Trophoblast cell (in vitro differentiated cells and primary cell): ENCODE measurements at regions not wholly inside any gene's neighbourhood (a gene's known extent, or its start where the extent isn't known, plus 50 kb on each side); places are given as distances from the start of the nearest gene placed in this dataset.

Experiments
- DNase-seq, 2 donors: peaks; one replicate each; pipeline ENCODE4 v3.0.0-alpha.2; 2016
- H2AFZ ChIP-seq: 2 replicates; pipeline ENCODE4 v1.6.1; 2013; ENCODE audit warnings: low read length, moderate library complexity, mild to moderate bottlenecking; ENCODE audit not compliant: insufficient read depth, poor library complexity
- H2AK5ac ChIP-seq: 2 replicates; pipeline ENCODE4 v1.6.1; 2013; ENCODE audit warnings: mild to moderate bottlenecking, low read length
- H2BK120ac ChIP-seq: 2 replicates; pipeline ENCODE4 v1.6.1; 2013; ENCODE audit warnings: low read length, mild to moderate bottlenecking, moderate library complexity; ENCODE audit not compliant: insufficient read depth, poor library complexity
- H2BK12ac ChIP-seq: 2 replicates; pipeline ENCODE4 v1.6.1; 2013; ENCODE audit warnings: mild to moderate bottlenecking, low read length, moderate library complexity
- H2BK5ac ChIP-seq: 2 replicates; pipeline ENCODE4 v1.6.1; 2013; ENCODE audit warnings: low read length, low read depth, moderate library complexity, mild to moderate bottlenecking; ENCODE audit not compliant: poor library complexity
- H3K14ac ChIP-seq: 2 replicates; pipeline ENCODE4 v1.6.1; 2013; ENCODE audit warnings: mild to moderate bottlenecking, low read length
- H3K18ac ChIP-seq: 2 replicates; pipeline ENCODE4 v1.6.1; 2013; ENCODE audit warnings: mild to moderate bottlenecking, low read length
- H3K23ac ChIP-seq: 2 replicates; pipeline ENCODE4 v1.6.1; 2013; ENCODE audit warnings: low read length
- H3K27ac ChIP-seq: 2 replicates; pipeline ENCODE4 v1.5.1; 2013; ENCODE audit warnings: low read depth, mild to moderate bottlenecking, inconsistent platforms, low read length, moderate library complexity
- H3K27me3 ChIP-seq: 2 replicates; pipeline ENCODE4 v1.6.1; 2013; ENCODE audit warnings: inconsistent platforms, mild to moderate bottlenecking, low read length, moderate library complexity; ENCODE audit not compliant: insufficient read depth
- H3K36me3 ChIP-seq, 2 experiments: 1 replicate in 1 of 2; 2 replicates in 1 of 2; pipeline ENCODE4 v1.6.1; 2013; ENCODE audit warnings: low read length in 2 of 2, mild to moderate bottlenecking in 2 of 2, moderate library complexity in 1 of 2; ENCODE audit not compliant: insufficient read depth in 2 of 2, control insufficient read depth in 1 of 2
- H3K4ac ChIP-seq: 2 replicates; pipeline ENCODE4 v1.6.1; 2013; ENCODE audit warnings: low read depth, mild to moderate bottlenecking, low read length, moderate library complexity
- H3K4me1 ChIP-seq, 2 experiments: 1 replicate in 1 of 2; 2 replicates in 1 of 2; pipeline ENCODE4 v1.6.1; 2013; ENCODE audit warnings: low read length in 2 of 2, mild to moderate bottlenecking in 2 of 2, moderate library complexity in 1 of 2; ENCODE audit not compliant: insufficient read depth in 2 of 2, control insufficient read depth in 1 of 2
- H3K4me2 ChIP-seq: 2 replicates; pipeline ENCODE4 v1.6.1; 2013; ENCODE audit warnings: inconsistent platforms, mild to moderate bottlenecking, low read length, moderate library complexity
- H3K4me3 ChIP-seq: 2 replicates; pipeline ENCODE4 v1.5.1; 2013; ENCODE audit warnings: mild to moderate bottlenecking, low read depth, low read length, inconsistent platforms
- H3K79me1 ChIP-seq: one replicate; pipeline ENCODE4 v1.6.1; 2013; ENCODE audit warnings: low read length
- H3K79me2 ChIP-seq: 2 replicates; pipeline ENCODE4 v1.6.1; 2013; ENCODE audit warnings: low read length, mild to moderate bottlenecking; ENCODE audit not compliant: control insufficient read depth, insufficient read depth, poor library complexity
- H3K9ac ChIP-seq: 2 replicates; pipeline ENCODE4 v1.6.1; 2013; ENCODE audit warnings: mild to moderate bottlenecking, low read length
- H3K9me3 ChIP-seq: 2 replicates; pipeline ENCODE4 v1.6.1; 2013; ENCODE audit warnings: low read depth, mild to moderate bottlenecking, control low read depth, inconsistent platforms, low read length; ENCODE audit not compliant: insufficient read depth
- H4K12ac ChIP-seq: 2 replicates; pipeline ENCODE4 v1.6.1; 2013; ENCODE audit warnings: low read depth, mild to moderate bottlenecking, low read length, moderate library complexity
- H4K8ac ChIP-seq: 2 replicates; pipeline ENCODE4 v1.6.1; 2013; ENCODE audit warnings: low read depth, mild to moderate bottlenecking, low read length, moderate library complexity
- H4K91ac ChIP-seq: one replicate; pipeline ENCODE4 v1.6.1; 2013; ENCODE audit warnings: low read depth, mild to moderate bottlenecking, low read length, moderate library complexity
- WGBS: extraction: QIAGEN DNeasy Blood & Tissue Kit; methylation state at CpG from one replicate; pipeline ENCODE4 v1.1.7; 2013; ENCODE audit warnings: missing lambda C conversion rate; ENCODE audit not compliant: insufficient read length, insufficient coverage; ENCODE audit errors: extremely low coverage; 5-methylcytosine and 5-hydroxymethylcytosine counted together

GRCh38 chr1:96944432-96945092 is 223.0 kb downstream of the PTBP2 start:
- H3K18ac ChIP-seq, result no peak overlapping the region
- no peaks in the 10 kb centered on the region for H3K27me3 ChIP-seq
- H3K4me3 ChIP-seq, result no peak overlapping the region
- H3K4me1 ChIP-seq, result no peaks in the 10 kb centered on the region
- H3K79me1 ChIP-seq, result no peaks in the 10 kb centered on the region
- no peak overlapping the region for H3K9ac ChIP-seq
- H2AK5ac ChIP-seq, result no peak overlapping the region
- H2BK5ac ChIP-seq, result no peak overlapping the region
- H4K8ac ChIP-seq, result no peak overlapping the region
- no peak overlapping the region for H4K12ac ChIP-seq
- no peak overlapping the region for H3K27ac ChIP-seq
- no peak overlapping the region for H4K91ac ChIP-seq
- no peak overlapping the region for H3K4me2 ChIP-seq
- no peak overlapping the region for H2BK12ac ChIP-seq
- no peak for DNase-seq
- H3K23ac ChIP-seq, result no peak overlapping the region
- no peaks in the 10 kb centered on the region for H3K9me3 ChIP-seq
- H3K36me3 ChIP-seq, result no peaks in the 10 kb centered on the region
- no peak overlapping the region for H3K14ac ChIP-seq
- no peak overlapping the region for H2AFZ ChIP-seq
- no CpG with 5 or more reads among the region's 2 CpGs for WGBS
- H2BK120ac ChIP-seq, result no peak overlapping the region
- H3K4ac ChIP-seq, result no peak overlapping the region
- no peaks in the 10 kb centered on the region for H3K79me2 ChIP-seq

DNA sequence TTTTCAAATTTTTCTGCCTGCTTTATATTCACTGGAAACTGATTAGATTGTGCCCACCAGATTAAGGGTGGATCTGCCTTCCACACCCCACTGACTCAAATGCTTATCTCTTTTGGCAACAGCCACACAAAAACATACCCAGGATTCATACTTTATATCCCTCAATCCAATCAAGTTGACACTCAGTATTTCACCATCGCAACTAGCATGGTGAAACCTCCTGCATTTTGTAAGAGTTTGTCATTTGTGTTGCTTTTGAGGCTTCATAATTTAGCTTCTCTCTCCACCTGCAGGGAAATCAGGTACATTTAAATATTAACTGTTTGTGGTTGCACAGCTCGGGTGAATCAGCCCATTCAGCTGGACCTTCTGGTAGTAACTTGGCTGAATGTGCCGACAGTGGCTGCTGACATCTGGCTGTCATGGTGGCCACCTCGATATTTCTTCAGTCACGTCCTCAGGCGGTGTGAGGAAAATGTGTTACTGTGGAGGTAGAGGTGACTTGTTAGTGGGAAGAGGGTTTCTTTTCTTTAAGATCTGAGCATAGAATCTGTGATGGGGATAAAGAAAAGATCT is 224.0 kb downstream of the PTBP2 start:
- Histone ChIP-seq H3K9me3 (no peaks in the 10 kb centered on the region), H3K4me1 (no peaks in the 10 kb centered on the region), H3K27me3 (no peaks in the 10 kb centered on the region), H3K36me3 (no peaks in the 10 kb centered on the region), H4K8ac (no peak overlapping the region), H2AFZ (no peak overlapping the region), H2AK5ac (no peak overlapping the region), H4K12ac (no peak overlapping the region), H3K18ac (no peak overlapping the region), H3K23ac (no peak overlapping the region), H2BK5ac (no peak overlapping the region), H3K79me2 (no peaks in the 10 kb centered on the region), H3K79me1 (no peaks in the 10 kb centered on the region), H2BK12ac (no peak overlapping the region), H3K4me2 (no peak overlapping the region), H3K9ac (no peak overlapping the region), H2BK120ac (no peak overlapping the region), H3K4ac (no peak overlapping the region), H3K27ac (no peak overlapping the region), H4K91ac (no peak overlapping the region), H3K14ac (no peak overlapping the region), H3K4me3 (no peak overlapping the region)
- WGBS, result no CpG with 5 or more reads among the region's 6 CpGs
- DNase-seq, result peak in 1 of 2 donors; percentile 4

DNA sequence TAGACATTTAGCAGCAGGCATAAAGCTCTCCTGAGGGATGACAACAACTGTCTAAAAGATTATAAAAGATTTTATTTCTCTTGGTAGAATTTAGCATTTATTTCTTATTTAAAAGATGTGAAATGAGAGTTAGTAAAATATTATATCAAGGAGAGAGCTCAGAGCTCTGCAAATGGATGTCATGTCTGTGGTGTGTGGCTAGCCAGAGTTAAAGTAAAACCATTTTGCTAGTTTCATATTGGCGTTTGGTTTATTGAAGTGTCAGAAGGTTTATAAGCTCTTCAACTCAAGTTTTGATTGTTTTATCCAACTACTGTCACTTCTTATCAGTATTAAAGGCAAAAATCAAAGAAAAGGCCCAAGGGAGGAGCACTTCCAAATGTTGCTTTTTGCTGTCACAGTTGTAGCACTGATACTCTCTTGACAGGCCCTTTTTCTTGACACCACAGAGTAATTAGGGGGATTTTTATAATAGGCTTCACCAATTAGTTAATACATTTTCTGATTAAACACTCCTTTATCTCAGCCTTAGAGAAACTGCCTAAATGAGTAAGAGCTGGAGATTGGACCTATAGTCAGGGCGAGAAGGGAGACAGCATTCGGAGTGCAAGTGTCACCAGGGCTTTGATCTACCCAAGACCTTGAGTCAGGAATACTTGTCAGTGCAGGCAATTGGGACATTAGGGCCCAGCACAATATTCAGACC is 233.9 kb downstream of the PTBP2 start:
- Histone ChIP-seq H3K27me3 (no peaks in the 10 kb centered on the region), H3K9ac (no peak overlapping the region), H3K4me2 (no peak overlapping the region), H3K27ac (no peak overlapping the region), H4K91ac (no peak overlapping the region), H3K9me3 (no peaks in the 10 kb centered on the region), H3K4me3 (no peak overlapping the region), H3K79me2 (no peaks in the 10 kb centered on the region), H3K4ac (no peak overlapping the region), H3K4me1 (no peaks in the 10 kb centered on the region), H2AK5ac (no peak overlapping the region), H3K79me1 (no peaks in the 10 kb centered on the region), H2BK5ac (no peak overlapping the region), H3K14ac (no peak overlapping the region), H3K36me3 (no peaks in the 10 kb centered on the region), H2BK12ac (no peak overlapping the region), H4K12ac (no peak overlapping the region), H2BK120ac (no peak overlapping the region), H2AFZ (no peak overlapping the region), H4K8ac (no peak overlapping the region), H3K18ac (no peak overlapping the region), H3K23ac (no peak overlapping the region)
- DNase-seq, result no peak
- no CpG with 5 or more reads among the region's 3 CpGs for WGBS

- H3K4me1 ChIP-seq, result no peaks in the 10 kb centered on the region
- DNase-seq, result no peak
- no peak overlapping the region for H3K9ac ChIP-seq
- H2BK5ac ChIP-seq, result no peak overlapping the region
- no peaks in the 10 kb centered on the region for H3K9me3 ChIP-seq
- no peak overlapping the region for H2AK5ac ChIP-seq
- H3K23ac ChIP-seq, result no peak overlapping the region
- H3K4me2 ChIP-seq, result no peak overlapping the region
- no peak overlapping the region for H2BK120ac ChIP-seq
- no peaks in the 10 kb centered on the region for H3K79me2 ChIP-seq
- no peak overlapping the region for H3K14ac ChIP-seq
- no peak overlapping the region for H4K12ac ChIP-seq
- no peak overlapping the region for H4K91ac ChIP-seq
- H3K4ac ChIP-seq, result no peak overlapping the region
- H3K36me3 ChIP-seq, result no peaks in the 10 kb centered on the region
- no peak overlapping the region for H3K27ac ChIP-seq
- no peaks in the 10 kb centered on the region for H3K27me3 ChIP-seq
- H3K4me3 ChIP-seq, result no peak overlapping the region
- no peaks in the 10 kb centered on the region for H3K79me1 ChIP-seq
- no peak overlapping the region for H4K8ac ChIP-seq
- H3K18ac ChIP-seq, result no peak overlapping the region
- WGBS, result no CpG with 5 or more reads among the region's 2 CpGs
- H2BK12ac ChIP-seq, result no peak overlapping the region
- H2AFZ ChIP-seq, result no peak overlapping the region
Observed at GRCh38 chr1:96962216-96962615, 240.6 kb downstream of the PTBP2 start.
